Thyroid gland (tissue), 4 donors: ENCODE measurements at regions not wholly inside any gene's neighbourhood (a gene's known extent, or its start where the extent isn't known, plus 50 kb on each side); places are given as distances from the start of the nearest gene placed in this dataset.

Experiments used
- DNase-seq, 2 donors: peaks; one replicate each; pipeline ENCODE4 v3.0.0-alpha.2; 2019
- H3K27ac ChIP-seq, 3 donors: fragments of 200-600 bp; sonication (generic); 1 replicate in 2 of 3; 2 replicates in 1 of 3; pipeline ENCODE4 v1.5.1; 2016 to 2019; ENCODE audit warnings: mild to moderate bottlenecking in 1 of 3, moderate library complexity in 1 of 3
- H3K27me3 ChIP-seq: fragments of 200-600 bp; sonication (generic); one replicate; pipeline ENCODE4 v1.5.1; 2019
- H3K36me3 ChIP-seq, 2 donors: fragments of 200-600 bp; sonication (generic); one replicate each; pipeline ENCODE4 v1.5.1; 2016 to 2019
- H3K4me1 ChIP-seq, 2 donors: fragments of 200-600 bp; sonication (generic); one replicate each; pipeline ENCODE4 v1.5.1; 2017 to 2019
- H3K4me3 ChIP-seq, 3 donors: fragments of 200-600 bp; sonication (generic); replicated peaks in 1 of 3; 1 replicate in 2 of 3; 2 replicates in 1 of 3; pipeline ENCODE4 v1.5.1; 2016; ENCODE audit warnings: mild to moderate bottlenecking in 1 of 3
- H3K9me3 ChIP-seq: fragments of 200-600 bp; sonication (generic); one replicate; pipeline ENCODE4 v1.5.1; 2017
- POLR2A ChIP-seq, 2 donors: fragments of 450-650 bp; IDR thresholded peaks; one replicate each; pipeline ENCODE4 v1.6.1; 2017; ENCODE audit warnings: antibody characterized with exemption in 2 of 2, mild to moderate bottlenecking in 2 of 2, moderate library complexity in 1 of 2
- WGBS, 2 donors: methylation state at CpG; one replicate each; pipeline ENCODE4 v1.1.5; 2017; 5-methylcytosine and 5-hydroxymethylcytosine counted together
- intact Hi-C: fragments of 100-400 bp; cut with DNase I; formaldehyde crosslinking; loops from one replicate; pipeline ENCODE4 v1.15.1; 2023
- TF ChIP-seq, protein P1 (sequence below), 6 experiments: fragments of 200-600 bp in 3 of 6; fragments of 450-650 bp in 3 of 6; sonication (generic) in 3 of 6; IDR thresholded peaks; one replicate each; pipeline ENCODE4 v1.5.1; 2016 to 2019; ENCODE audit warnings: antibody characterized with exemption in 6 of 6, mild to moderate bottlenecking in 2 of 6, inconsistent platforms in 1 of 6, moderate library complexity in 1 of 6

DNA sequence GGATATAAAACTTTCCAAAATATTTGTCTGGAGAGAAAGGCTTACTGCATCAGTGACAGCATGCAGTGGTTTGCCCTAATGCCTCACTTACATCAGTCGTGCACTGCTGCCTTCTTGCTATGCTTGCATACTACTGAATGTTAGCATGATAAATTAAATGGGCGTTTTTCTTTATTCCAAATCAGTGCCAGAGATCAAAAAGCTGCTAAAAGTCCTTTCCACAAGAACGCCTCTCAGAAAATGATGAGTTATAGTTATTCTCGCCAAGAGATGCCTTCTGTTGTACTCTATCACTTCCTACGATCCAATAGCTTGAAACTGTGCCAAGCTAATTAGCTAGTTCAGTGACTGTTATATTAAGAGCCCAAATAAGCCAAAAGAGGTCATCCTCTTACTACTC is 345.8 kb upstream of the ROBO2 start:
- no peaks in the 10 kb centered on the region for H3K4me1 ChIP-seq
- TF ChIP-seq, protein P1, sequence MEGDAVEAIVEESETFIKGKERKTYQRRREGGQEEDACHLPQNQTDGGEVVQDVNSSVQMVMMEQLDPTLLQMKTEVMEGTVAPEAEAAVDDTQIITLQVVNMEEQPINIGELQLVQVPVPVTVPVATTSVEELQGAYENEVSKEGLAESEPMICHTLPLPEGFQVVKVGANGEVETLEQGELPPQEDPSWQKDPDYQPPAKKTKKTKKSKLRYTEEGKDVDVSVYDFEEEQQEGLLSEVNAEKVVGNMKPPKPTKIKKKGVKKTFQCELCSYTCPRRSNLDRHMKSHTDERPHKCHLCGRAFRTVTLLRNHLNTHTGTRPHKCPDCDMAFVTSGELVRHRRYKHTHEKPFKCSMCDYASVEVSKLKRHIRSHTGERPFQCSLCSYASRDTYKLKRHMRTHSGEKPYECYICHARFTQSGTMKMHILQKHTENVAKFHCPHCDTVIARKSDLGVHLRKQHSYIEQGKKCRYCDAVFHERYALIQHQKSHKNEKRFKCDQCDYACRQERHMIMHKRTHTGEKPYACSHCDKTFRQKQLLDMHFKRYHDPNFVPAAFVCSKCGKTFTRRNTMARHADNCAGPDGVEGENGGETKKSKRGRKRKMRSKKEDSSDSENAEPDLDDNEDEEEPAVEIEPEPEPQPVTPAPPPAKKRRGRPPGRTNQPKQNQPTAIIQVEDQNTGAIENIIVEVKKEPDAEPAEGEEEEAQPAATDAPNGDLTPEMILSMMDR (IDR thresholded peaks at IDR 0.05), result no peak
- TF ChIP-seq POLR2A (IDR thresholded peaks at IDR 0.05), result no peak
- WGBS, 2 donors, result 34 to 40% methylated on average over 5 of the region's 5 CpGs
- H3K36me3 ChIP-seq, result no peaks in the 10 kb centered on the region
- no peak for DNase-seq
- H3K27ac ChIP-seq, result no peak overlapping the region
- H3K4me3 ChIP-seq, result no peak overlapping the region
- intact Hi-C loops, result no loop called here
- no peaks in the 10 kb centered on the region for H3K9me3 ChIP-seq
- H3K27me3 ChIP-seq, result no peaks in the 10 kb centered on the region

DNA sequence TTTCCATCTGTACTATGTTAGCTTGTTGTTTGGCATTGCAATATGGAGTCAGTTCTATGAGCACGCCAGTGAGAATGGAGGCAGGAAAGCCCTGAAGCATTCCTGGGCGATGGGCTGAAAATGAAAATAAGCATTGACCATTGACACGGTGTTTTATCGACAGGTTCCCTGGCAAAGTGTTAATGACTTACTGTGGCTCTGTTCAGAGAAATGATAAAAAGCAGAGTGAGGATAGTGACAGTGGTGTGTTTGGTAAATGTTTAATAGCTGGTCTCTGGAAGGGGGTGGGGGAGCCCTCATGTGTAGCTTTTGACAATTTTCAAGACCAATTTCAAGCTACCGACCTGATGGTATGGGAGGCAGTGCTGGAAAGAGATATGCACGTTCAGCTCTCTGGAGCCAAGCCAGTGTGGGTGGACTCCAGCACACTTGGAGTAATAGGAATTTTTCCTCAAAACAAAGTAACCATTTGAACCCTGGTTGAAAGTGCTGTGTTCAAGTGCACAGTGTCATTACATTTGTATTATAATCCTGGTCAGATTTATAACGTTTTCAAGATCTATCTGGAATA is 341.7 kb upstream of the ROBO2 start:
- TF ChIP-seq, protein P1 (IDR thresholded peaks at IDR 0.05), result no peak
- no peak for TF ChIP-seq POLR2A (IDR thresholded peaks at IDR 0.05)
- H3K9me3 ChIP-seq, result no peaks in the 10 kb centered on the region
- no peaks in the 10 kb centered on the region for H3K4me1 ChIP-seq
- 50 to 52% methylated on average over 7 of the region's 7 CpGs for WGBS, 2 donors
- no peaks in the 10 kb centered on the region for H3K27me3 ChIP-seq
- H3K27ac ChIP-seq, result no peak overlapping the region
- H3K36me3 ChIP-seq, result no peaks in the 10 kb centered on the region
- intact Hi-C loops, result no loop called here
- DNase-seq, result no peak
- H3K4me3 ChIP-seq, result no peak overlapping the region

DNA sequence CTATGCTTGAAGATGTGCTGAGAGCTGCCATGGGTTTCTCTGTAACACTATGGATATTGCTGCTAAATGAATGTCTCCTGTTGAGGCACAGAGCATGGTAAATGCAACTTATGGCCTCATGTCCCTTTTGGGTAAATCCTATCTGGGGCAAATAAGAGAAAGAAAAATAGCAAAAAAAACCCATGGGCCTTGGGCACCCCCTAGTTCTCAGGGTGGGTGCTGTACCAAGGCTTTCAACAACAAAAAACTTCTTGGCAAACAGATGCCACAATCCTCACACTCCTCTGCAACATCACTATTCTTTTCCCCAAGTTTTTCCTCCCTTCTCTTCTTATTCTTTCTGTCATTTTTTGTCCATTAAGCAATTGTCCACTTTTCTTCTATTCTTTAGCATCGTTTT is 340.1 kb upstream of the ROBO2 start:
- no peak for DNase-seq
- H3K4me3 ChIP-seq, result no peak overlapping the region
- intact Hi-C loops, result no loop called here
- H3K36me3 ChIP-seq, result no peaks in the 10 kb centered on the region
- H3K9me3 ChIP-seq, result no peaks in the 10 kb centered on the region
- no peaks in the 10 kb centered on the region for H3K27me3 ChIP-seq
- WGBS, 2 donors, result 68 to 75% methylated on average over 1 of the region's 1 CpG
- no peaks in the 10 kb centered on the region for H3K4me1 ChIP-seq
- no peak for TF ChIP-seq POLR2A (IDR thresholded peaks at IDR 0.05)
- TF ChIP-seq, protein P1 (IDR thresholded peaks at IDR 0.05), result no peak
- H3K27ac ChIP-seq, result no peak overlapping the region

DNA sequence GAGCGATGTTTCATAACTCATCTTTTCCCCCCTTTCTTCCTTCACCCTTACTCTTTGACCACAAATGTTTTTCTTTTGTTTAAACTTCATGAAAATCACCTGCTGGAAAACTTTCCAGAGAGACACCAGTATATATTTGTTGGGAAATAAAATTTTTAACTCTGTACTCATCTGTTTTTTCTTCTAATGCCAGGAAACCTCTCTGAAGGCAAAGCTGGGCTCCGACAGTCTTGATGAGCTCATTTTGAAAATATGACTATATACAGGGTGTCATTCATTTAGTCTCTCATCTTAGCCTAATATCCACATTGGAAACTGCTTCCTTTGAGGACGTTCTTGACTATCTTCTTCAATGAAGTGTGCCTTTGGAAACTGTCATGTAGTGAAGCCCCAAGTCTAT is 339.6 kb upstream of the ROBO2 start:
- no peak overlapping the region for H3K4me3 ChIP-seq
- no peaks in the 10 kb centered on the region for H3K4me1 ChIP-seq
- no peak for TF ChIP-seq POLR2A (IDR thresholded peaks at IDR 0.05)
- TF ChIP-seq, protein P1 (IDR thresholded peaks at IDR 0.05), result no peak
- intact Hi-C loops, result no loop called here
- H3K36me3 ChIP-seq, result no peaks in the 10 kb centered on the region
- H3K9me3 ChIP-seq, result no peaks in the 10 kb centered on the region
- H3K27me3 ChIP-seq, result no peaks in the 10 kb centered on the region
- H3K27ac ChIP-seq, result no peak overlapping the region
- no peak for DNase-seq
- 73 to 83% methylated on average over 3 of the region's 3 CpGs for WGBS, 2 donors

DNA sequence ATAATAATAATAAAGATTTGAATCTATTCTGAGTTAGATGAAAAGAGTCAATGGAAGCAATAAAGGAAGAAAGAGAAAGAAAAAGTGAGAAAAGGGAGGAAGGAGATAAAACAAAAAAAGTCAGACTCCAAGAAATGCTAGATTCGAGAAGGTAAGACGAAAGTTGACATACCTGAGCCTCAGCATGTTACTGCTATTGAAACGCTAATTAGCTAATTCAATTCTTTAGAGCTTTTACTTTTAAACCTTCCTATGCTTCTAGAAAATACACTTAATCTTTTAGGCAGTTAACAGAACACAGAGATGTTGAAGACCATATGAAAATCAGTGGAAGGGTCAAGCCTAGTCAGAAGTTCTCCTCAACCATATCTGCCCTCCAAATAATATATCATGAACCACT is 337.2 kb upstream of the ROBO2 start:
- DNase-seq, result no peak
- 70 to 73% methylated on average over 3 of the region's 3 CpGs for WGBS, 2 donors
- H3K4me3 ChIP-seq, result no peak overlapping the region
- intact Hi-C loops, result no loop called here
- H3K27ac ChIP-seq, result no peak overlapping the region
- H3K27me3 ChIP-seq, result no peaks in the 10 kb centered on the region
- no peak for TF ChIP-seq POLR2A (IDR thresholded peaks at IDR 0.05)
- TF ChIP-seq, protein P1 (IDR thresholded peaks at IDR 0.05), result no peak
- no peaks in the 10 kb centered on the region for H3K9me3 ChIP-seq
- H3K36me3 ChIP-seq, result no peaks in the 10 kb centered on the region
- no peaks in the 10 kb centered on the region for H3K4me1 ChIP-seq
